Bone marrow (tissue), 2 donors: ENCODE measurements at regions not wholly inside any gene's neighbourhood (a gene's known extent, or its start where the extent isn't known, plus 50 kb on each side); places are given as distances from the start of the nearest gene placed in this dataset.
"Not testable (repeated sequence)": the region's sequence is repeated elsewhere in the genome, so short reads cannot be mapped to it uniquely, and the experiment has no call there.

Experiments
- DNase-seq, 2 donors: peaks; one replicate each; lab custom pipeline; 2025; lab: John Stamatoyannopoulos, UW

GRCh38 chr13:74246487-74246886 lies 112.3 kb upstream of the KLF12 start:
- DNase-seq, result no peak

DNA sequence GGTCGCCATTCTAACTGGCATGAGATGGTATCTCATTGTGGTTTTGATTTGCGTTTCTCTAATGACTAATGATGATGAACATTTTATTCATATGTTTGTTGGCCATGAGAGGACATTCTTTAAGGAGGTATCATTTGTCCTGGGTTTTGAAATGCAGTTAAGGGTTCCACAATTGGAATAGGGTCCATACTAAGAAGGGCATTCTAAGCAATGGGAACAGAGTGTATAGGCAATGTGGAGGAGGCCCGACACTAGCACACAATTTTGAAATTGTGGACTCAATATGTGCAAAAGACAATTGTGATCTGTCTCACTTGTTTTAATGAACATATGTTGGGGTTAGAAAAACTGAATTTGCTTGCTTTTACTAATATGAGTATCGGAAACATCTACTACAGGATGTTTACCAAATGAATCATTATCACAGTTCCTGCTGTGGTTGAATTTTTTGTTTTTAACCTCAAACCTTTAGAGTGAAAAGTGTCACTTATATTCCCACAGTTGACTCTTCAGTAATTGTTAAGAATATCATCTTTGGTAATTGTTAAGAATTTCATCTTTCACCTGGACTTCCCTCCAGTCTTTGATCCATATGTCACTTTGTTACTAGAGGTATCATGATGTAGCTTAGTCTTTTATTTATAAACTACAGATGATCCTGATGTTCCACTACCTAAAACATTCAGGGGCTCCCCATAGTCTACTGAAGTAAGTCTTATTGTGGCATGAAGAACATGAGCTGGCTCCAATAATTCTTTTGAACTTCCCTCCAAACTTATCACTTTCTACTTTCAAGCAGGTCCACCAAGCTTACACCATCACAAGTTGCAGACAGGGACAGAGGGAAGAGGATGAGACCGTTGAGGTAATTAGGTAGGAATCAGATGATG lies 109.7 kb upstream of the KLF12 start:
- DNase-seq, result no peak

GRCh38 chr13:74241343-74241742 lies 107.1 kb upstream of the KLF12 start:
- DNase-seq, result not testable (repeated sequence)

DNA sequence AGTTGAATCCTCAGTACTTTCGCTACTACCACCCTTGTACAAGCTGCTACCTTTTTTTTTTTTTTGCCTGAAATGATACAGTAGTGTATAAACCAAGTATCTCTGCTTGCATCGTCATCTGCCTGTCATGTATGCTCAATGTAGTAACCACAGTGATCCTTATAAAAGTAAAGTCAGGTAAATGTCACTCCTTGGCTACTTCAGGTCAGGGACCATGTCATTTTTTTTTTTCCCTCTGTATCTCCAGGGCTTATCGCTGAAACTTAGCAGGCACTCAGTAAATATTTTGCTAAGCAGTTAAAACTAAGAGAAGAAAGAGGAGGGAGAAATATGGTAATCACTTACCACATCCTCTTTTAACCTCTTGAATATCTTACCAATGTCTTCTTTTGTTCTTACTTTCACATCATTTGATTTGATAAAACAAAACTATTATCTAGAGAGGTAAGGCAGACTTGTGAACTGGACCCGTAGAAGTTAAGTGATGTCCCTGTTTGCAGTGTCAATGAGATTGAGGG lies 96.8 kb upstream of the KLF12 start:
- no peak for DNase-seq

- DNase-seq, result no peak
Observed at GRCh38 chr13:74229242-74229641, 95.0 kb upstream of the KLF12 start.

DNA sequence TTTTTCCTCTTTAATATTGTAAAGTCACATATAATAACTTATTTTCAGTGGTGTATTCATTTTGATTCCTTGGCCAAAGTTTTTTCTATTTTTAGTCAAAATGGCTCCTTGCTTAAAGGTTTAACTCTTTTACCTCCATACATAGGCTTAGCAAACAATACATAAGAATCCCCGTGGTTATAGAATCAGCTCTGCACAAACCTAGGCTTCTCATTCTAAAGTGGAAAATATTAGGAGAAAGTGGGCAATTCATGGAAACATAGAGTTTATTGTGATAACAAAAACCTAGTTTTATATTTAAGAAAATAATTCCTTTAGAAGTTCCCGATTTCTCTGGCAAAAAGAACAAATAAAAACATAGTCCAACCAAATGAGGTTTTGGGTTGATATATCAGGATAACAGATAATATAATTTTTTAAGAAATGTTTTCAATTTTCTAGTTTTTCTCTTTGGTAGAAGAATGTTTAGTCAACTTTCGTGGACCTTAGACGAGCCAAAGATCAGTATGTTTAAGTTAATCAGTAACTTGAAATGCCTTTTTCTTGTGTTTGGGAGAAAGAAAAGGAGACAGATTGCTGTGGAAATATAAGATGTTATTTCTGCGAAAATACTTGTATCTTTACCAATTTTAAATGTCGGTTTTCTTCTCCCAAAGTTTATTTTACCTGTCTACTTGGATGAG lies 93.4 kb upstream of the KLF12 start:
- no peak for DNase-seq

DNA sequence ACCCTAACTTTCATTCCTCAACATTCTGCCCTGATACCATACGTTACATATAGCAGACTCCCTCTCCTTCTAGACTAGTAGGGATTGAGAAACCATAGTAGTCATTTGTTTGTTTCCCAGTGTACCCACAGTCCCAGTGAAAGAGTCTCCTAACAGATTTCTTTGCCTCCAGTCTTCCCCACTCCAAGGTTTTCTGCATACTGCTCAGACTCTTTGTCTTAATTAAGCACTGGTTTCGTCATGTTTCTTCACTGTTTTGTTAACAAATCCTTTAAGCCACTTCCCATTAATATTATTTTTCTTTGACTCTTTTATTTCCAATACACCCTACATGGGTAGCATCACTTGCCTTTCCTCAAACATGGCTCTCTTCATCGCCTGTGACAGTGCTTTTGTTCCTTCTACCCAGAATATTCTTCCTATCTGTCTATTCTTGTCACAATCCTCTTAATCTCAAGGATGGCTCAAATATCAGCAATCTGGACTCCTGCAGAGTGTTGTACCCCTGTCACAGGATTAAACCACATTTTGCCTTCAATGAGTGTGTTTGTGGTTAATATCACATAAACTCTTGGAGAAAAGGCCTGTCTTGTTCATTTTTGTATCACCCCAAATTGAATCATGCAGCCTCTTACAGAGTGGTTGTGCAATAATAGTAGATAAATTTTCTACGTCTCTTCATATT lies 92.7 kb upstream of the KLF12 start:
- no peak for DNase-seq

- DNase-seq, result no peak
Observed at GRCh38 chr13:74221752-74222151, 87.5 kb upstream of the KLF12 start.

DNA sequence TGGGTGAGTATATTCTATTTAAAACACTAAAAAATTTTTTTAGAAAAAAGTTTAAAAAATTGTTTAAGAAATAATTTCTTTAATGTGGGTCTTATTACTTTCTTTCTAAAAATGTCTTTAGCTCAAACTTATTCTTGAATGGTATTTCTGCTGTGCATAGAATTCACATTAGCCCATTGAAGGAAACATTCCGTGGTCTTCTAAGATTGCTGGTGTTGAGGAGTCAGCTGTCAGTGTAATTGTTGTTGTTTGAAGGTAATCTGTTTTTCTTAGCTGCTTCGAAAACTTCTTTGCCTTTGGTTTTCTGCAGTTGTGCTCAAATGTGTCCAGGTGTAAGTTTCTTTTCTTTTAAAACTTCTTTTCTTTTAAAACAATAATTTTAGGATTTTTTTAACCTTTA lies 85.4 kb upstream of the KLF12 start:
- no peak for DNase-seq

DNA sequence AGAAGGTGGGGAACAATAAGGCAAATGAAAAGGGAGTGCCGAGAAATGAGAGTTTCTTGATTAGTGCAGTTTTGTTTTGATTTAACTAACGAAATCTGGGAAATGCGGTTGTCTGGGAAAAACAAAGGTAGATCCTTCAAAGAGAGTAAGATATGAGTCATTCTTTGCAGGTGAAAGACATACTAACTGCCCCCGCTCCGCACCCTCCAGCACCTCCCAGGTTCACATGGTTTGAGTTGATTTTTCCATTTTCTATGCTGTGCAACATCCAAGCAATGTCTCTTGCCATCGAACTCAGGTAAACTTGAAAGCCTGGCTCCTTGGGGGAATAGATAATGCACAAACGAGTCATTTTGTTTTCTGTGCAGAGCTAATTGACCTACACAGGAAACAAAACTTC lies 84.1 kb upstream of the KLF12 start:
- no peak for DNase-seq

DNA sequence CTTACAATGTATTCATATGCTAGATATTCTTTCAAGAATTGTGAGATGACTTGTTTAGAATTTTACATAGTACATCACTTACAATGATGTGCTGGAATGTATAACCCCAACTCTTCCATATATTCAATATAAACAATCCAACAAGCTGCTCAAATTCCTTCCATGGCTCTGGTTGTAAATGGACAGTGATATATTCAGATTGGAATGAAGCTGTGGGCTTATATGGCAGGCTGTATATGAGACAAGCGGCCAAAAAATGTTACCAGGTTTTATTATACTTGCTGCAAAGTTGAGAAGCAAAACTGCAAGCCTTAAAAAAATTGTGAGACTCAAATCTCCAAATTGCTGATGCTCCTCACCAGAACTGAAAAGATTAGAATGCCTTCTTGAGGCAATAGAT lies 83.6 kb upstream of the KLF12 start:
- DNase-seq, result no peak

- no peak for DNase-seq
Observed at GRCh38 chr13:74215420-74215819, 81.2 kb upstream of the KLF12 start.

DNA sequence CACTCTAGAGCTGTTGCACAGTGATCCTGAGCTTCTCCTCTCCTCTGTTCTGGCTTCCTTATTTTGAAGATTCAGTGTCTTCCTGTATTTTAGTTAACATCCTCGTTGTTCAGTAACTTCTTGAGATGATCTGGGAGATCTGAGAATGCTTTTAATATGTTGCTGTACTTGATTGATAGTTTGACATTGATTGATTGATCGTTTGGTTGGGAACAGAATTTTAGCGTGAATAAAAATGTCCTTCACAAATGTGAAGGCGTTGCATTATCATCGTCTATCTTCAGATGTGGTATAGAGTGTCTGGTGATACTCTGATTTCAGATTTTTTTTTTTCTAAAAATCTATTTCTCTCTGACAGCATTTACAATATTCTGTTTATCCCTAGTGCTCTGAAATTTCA lies 80.1 kb upstream of the KLF12 start:
- no peak for DNase-seq

- no peak for DNase-seq
Observed at GRCh38 chr13:74210693-74211393, 76.6 kb upstream of the KLF12 start.

- DNase-seq, result no peak
Observed at GRCh38 chr13:74206855-74207254, 72.7 kb upstream of the KLF12 start.

- DNase-seq, result no peak
Observed at GRCh38 chr13:74206061-74206561, 71.9 kb upstream of the KLF12 start.

- no peak for DNase-seq
Observed at GRCh38 chr13:74205313-74205690, 71.1 kb upstream of the KLF12 start.

DNA sequence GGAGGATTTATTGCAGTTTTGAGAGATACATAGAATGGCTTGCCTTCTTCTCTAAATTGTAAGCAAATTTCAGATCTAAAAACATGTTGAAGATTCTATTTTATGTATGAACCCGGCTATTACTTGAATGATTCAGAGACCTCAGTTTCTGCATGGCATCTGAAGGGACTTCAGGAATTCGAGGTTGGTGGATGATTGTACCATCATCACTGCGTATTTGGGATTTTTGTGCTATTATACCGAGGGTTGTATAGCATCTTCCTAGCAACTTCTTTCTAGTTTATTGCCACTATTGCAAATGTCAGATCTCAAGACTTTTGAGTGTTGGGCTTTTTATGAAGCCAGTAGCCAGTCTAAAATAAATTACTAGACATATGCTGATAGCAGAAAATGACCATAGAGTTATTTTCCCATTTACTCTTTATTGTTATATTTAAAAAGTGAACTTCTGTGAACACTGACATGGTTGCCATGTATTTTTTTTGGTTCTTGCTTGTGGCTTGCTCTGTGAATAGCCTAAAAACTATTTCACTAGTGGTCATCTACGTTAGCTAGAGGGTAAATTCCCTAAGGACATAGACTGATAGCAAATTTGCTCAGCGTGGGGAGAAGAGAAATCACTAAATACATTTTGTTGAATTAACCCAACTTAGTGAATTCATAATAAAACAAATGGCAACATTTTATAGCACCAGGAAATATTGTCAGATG lies 70.6 kb upstream of the KLF12 start:
- no peak for DNase-seq

- DNase-seq, result no peak
Observed at GRCh38 chr13:74203576-74203975, 69.4 kb upstream of the KLF12 start.

- no peak for DNase-seq
Observed at GRCh38 chr13:74202129-74202813, 68.1 kb upstream of the KLF12 start.

DNA sequence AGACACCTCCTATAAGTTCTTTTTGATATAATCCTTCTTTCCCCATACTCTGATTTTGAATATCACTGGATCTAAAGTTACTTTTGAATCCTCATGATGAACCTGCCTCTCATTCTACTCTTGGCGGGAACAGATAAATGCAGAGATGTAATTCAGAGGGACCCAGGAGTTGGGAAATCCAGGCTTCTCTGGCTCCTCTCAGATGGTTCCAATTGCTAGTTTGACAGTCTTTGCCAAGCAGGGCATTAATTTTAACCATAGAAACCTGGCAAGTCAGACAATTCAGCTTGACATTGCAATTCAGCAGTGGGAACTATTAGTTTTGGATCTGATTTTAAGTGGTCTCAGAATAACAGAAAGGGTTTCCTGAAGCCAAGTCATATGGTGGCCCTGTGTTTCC lies 67.3 kb upstream of the KLF12 start:
- DNase-seq, result no peak
